ENCODE measurements at regions not wholly inside any gene's neighbourhood (a gene's known extent, or its start where the extent isn't known, plus 50 kb on each side); places are given as distances from the start of the nearest gene placed in this dataset.
"Not testable (repeated sequence)": the region's sequence is repeated elsewhere in the genome, so short reads cannot be mapped to it uniquely, and the experiment has no call there.

DNA sequence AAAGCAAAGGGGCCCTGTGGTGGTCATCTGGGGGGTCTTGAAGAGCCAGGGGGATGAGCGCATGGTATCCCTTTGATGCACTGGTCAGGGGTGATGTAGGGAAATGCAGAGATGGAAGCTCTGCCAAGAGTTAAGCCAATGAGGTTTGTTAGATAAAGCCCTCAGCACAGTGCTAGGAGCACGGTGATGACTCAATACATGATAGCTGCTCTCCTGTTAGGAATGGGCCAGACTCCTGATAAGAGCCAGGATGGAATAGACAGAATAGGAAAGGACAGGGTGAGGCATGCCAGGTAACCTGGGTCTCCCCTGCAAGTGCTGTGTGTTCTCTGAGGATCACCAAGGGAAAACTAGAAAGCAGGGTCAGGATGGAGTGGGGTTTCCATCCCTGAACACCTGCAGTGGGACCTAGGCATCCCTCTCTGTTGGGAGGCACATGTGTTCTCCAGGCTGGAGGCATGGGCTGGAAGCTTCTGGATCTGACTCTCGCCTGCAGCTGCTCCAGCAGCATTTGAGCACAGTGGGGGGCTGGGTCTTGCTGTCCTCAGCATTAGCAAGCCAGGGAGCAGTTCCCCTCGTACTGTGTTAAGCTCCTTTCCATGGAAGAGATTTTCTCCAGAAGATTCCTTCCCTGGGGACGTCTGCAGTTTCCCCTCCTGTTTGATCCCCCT lies 71.8 kb upstream of the TIAM2 start:
- DNase-seq, result peak; percentile 73

DNA sequence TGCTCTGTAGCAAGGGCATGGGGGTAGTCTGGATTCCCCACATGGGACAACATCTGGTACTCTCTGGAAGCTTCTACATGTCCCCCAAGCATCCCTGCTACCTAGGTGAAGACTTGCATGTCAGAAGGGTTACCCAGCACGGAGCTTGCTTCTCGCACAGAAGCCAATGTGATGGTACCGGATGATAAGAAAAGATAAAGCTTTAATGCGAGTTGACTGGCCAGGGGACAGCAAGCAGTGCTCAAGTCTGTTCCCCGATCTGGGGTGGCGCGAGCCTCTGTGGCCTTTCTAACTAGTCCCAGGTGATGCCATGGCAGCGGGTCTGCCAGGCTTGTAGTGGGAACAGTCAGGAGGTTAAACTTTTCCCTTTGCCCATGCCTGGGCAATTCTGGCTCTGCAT lies 70.0 kb upstream of the TIAM2 start:
- DNase-seq, result no peak

DNA sequence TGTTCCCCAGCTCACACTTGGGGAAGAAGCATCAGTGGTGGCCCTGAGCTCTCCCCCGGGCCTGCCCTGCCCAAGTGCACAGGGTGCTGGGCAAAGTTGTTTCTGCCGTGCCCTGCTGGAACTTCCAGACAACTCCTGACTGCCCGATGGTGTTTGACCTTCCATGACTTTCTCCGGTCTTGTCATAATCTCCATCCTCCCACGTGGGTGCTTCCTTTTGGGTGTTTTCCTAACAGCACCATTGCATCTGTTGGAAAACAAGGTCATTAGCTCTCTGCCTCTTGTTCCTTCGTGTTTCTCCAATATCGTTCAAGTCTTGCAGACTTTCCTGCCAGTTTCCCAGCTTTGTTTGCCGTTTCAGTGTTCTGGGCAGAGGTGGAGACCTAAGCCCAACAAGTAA lies 68.7 kb upstream of the TIAM2 start:
- DNase-seq, result no peak

DNA sequence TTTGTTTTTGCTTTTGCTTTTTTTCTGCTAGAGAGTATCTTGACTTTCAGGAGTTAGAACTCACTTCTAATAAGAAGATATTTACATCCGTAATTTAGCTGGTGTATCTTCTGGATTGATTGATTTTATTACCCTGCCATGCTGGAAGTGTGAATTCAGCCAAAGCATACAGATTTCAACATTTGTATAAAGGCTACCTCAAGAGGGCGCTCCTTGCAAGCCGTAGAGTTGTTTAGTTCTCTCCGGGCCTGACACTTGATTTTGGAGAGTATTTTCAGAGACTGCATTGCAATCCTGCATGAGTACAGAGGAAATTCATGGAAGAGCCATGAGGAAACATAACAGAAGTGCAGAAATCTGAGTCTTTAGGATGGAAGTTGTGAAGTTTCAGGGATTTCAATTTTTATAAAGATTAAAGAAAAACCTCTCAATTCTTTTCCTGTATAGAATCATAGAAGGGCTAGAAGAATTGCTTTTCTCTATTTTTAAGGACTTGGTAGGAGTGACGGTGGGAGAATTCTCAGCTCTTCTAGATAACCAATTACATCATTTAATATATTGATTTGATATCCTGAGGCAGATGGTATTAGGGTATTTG lies 66.7 kb upstream of the TIAM2 start:
- DNase-seq, result peak; percentile 37

DNA sequence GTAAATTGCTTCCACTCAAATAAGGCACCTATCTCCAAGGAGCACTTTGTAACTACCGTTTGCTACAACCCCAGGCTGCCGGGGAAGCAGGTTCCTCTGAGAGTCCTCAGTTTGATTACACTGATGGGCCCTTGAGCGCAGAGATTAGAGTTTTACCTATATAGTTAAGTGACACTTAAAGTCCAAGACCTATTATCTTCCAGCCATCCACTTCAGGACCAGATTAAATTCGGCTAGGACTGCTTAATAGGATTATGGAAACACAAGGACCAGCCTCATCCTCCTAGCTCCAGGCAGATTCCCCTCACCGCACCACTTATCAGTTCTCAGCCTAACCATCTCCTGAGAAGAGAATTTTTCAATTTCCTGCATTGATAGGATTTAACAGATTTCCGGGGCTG lies 64.7 kb upstream of the TIAM2 start:
- no peak for DNase-seq

DNA sequence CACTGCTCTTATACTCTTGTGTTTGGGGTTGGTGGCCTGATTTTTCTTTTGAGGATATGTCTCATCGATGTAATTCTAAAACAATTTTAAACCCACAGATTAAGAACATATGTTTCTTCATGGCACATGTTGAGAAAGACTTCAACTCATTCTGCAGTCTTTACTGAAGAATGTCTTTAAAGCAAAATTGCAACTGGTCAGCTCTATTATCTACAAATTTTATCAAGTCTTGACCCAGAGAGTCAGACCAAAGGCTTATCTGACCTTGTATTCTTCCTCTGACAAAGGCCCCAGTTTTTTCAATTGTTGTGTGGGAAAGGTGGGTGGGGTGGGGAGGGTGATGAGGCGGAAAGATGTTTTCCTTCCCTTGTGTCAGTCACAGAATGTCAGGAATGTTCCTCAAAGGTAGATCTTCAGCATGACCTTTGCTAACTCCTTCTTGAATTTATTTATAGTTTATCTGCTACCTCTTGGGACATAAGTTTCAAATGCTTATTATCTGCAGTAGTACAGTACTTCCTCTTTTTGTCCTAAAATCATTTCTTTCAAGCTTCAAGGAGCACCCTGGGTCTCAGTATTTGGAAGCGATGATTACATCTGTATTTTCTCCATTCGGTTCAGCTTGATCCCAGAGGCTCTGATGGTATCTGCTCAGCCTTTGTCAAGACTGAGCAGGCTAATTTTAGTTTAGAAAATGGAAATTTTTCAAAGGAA lies 63.2 kb upstream of the TIAM2 start:
- peak; percentile 20 for DNase-seq

DNA sequence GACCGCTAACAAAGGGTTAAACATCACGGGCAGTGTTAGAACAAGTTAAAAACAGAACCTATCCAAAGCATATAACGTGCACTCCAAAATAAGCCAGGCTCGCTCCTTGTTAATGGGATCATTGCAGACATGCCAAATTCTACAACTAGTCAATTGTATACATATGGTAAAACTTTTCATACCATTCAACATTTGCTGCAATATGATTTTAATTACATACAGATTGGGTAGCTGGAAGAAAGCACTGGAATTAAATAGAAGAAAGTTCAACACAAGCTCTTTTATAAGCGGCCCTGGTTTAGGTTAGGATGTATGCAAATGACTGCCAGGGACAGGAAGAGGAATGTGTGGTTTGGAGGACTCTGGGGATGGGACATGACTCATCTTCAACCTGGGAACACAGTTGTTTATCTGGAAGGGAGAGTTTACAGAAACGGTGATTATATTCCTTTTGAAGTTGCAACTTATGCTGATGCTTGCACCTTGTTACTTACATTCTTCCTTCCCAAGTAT lies 62.5 kb upstream of the TIAM2 start:
- DNase-seq, result peak; percentile 24

DNA sequence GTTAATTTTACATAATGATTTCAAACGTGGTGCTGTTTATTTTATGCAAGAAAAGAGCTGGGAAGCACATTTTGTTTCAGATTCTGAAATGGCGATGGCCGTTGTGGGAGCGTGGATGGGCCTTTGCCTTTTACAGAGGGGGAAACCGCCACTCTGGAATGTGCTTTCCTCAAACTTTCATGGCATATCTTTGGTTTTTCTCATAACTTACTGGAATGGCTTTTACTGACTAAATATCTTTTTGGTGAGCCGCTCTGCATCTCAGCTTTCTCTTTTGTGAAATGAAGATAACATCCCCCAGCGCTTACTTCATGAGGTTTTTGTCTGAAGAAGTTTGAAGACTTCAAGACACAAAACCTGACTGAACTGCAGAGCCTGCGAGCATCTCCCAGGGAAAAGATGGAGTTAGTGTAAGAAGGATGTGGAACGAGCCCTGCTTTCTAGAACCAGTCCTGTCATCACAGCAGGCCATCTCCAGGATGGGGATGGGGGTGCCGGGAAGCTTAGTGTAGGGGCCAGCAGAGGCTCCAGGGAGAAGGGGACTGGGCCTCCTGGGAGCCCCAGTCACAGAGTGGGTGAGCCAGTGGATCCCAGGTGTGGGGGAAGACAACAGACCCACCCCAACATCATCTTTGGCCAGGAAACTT lies 61.8 kb upstream of the TIAM2 start:
- no peak for DNase-seq

DNA sequence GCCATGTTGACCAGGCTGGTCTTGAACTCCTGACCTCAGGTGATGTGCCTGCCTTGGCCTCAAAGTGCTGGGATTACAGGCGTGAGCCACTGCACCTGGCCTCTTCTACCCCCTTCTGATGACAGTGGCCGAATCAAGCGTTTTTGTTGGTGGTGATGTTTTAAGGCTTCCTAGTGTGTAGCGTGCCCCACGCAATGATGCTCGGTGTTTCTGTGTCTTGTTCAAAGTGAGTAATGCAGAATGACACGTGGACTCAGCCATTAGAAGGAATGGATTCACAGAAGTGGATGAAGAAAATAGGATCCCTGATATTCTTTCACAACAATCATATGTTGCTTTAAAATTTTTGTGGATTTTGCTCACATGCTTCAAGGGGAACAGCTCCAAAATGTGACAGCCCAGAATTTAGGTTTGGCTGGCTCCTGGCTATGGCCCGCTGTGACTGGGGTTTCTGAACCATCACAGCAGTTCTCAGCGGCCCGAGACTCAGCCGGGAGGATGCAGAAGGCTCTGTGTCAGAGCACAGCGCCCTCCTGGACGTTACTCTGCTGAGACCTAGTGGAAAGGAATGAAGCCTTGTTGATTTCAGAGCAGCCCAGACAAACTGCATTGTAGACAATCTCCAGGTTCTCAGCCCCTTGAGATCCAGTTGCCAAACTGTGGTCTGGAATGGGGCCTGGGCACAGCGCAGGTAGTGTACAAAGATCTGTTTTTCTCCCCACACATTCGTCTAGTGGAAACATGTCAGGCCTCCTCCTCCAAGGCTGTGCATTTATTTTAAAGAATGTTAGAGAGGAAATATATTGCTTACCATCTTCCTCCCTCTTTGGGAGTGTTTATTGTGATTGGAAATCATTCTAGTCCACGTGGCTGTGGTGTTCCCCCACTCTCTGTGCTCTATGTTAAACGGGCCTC lies 57.6 kb upstream of the TIAM2 start:
- DNase-seq, result no peak

DNA sequence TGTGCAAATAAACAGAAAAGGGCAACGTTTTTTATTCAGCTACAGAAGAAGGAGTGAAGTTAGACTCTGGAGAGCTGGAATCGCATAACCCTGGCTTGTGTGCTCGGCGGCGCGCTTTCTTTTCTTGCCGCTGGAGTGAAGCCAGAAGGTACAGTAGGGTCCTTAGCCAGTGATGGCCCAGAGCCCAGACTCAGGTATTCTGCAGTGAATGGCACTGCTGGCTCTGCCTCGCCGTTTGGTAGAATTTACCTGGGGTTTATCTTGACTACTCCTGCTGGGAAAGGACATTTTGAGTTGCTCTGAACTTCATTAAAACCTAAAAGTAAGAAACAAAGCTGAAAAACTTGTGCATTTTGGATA lies 56.9 kb upstream of the TIAM2 start:
- DNase-seq, result no peak

DNA sequence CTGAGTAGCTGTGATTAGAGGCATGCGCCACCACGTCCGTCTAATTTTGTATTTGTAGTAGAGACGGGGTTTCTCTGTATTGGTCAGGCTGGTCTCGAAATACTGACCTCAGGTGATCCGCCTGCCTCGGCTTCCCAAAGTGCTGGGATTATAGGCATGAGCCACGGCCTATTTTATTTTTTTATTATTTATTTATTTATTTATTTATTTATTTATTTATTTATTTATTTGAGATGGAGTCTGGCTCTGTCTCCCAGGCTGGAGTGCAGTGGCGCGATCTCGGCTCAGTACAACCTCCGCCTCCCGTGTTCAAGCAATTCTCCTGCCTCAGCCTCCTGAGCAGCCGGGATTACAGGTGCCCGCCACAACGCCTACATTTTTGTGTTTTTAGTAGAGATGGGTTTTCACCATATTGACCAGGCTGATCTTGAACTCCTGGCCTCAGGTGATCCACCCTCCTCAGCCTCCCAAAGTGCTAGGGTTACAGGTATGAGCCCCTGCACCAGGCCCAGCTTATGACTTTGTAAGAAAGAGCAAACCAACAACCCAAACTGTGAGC lies 56.3 kb upstream of the TIAM2 start:
- DNase-seq, result not testable (repeated sequence)

DNA sequence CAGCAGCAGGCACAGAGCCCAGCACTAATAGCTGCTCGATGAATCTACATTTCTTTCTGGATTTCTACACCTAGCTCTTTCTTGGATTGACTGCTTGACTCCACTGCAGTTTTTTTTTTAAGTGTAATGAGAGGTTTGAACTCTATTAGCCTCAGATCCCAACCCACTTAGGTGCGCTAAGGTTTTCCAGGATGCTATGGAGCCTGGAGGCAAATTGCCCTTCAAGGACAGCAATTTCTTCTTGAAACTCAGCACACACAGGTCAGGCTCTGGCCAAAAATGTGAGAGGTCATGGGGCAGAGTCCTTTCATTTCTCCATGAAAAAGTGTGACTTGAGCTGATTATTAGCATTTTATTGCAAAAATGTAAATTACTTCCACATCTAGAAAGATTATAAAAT lies 52.3 kb upstream of the TIAM2 start:
- DNase-seq, result no peak

DNA sequence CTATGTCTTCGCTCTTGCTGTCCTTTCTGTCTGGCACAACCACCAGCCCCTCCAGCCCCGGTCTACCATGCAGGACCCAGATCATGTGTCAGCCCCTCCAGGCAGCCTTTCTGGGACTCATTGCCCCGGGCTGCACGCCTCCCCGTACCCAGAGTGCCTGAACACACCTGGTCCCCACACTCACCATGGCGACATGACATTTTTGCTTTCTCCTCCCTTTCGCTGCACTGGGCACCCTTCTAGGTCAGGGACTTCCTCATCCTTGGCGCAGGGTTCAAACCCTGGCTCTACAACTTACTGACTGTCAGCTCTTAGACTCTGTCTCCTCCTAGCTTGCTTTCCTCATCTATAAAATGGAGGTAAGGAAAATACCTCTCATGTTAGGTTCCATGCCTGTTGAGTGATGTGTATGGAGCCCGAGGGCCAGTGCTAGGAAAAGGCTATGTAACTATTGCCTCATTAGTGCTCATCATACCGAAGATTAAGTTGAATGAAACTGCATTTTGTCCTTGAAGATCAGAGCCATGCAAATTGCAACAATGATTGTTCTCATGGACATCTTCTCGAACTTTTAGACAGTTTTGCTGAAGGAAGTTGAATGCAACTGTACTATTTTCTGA lies 49.7 kb upstream of the TIAM2 start:
- DNase-seq, result no peak

All from NCI-H226 (cell line).